Astrocyte (in vitro differentiated cells and primary cell): ENCODE measurements at regions not wholly inside any gene's neighbourhood (a gene's known extent, or its start where the extent isn't known, plus 50 kb on each side); places are given as distances from the start of the nearest gene placed in this dataset.

ENCODE experiments used
- DNase-seq: peaks from one replicate; pipeline ENCODE4 v3.0.0-alpha.2; 2010; ENCODE audit warnings: low read depth
- FAIRE-seq: peaks from 2 replicates; lab custom pipeline; 2011; peaks lifted over from hg19 to GRCh38; lab: Jason Lieb, UNC
- H2AFZ ChIP-seq: 2 replicates; pipeline ENCODE4 v1.6.0; 2012; ENCODE audit warnings: low read depth, low read length, inconsistent platforms
- H3K27ac ChIP-seq: 2 replicates; pipeline ENCODE4 v1.5.1; 2011; ENCODE audit warnings: low read depth, low read length, inconsistent platforms
- H3K27me3 ChIP-seq: 2 replicates; pipeline ENCODE4 v1.6.0; 2011; ENCODE audit warnings: low read length, inconsistent platforms; ENCODE audit not compliant: insufficient read depth
- H3K36me3 ChIP-seq: 2 replicates; pipeline ENCODE4 v1.5.1; 2011; ENCODE audit warnings: low read length, inconsistent platforms; ENCODE audit not compliant: insufficient read depth
- H3K4me1 ChIP-seq: 2 replicates; pipeline ENCODE4 v1.5.1; 2011; ENCODE audit warnings: low read length, inconsistent platforms; ENCODE audit not compliant: insufficient read depth
- H3K4me2 ChIP-seq: 2 replicates; pipeline ENCODE4 v1.6.0; 2012; ENCODE audit warnings: low read length, inconsistent platforms
- H3K4me3 ChIP-seq: 2 replicates; pipeline ENCODE4 v1.5.1; 2011; ENCODE audit warnings: low read depth, mild to moderate bottlenecking, low read length, inconsistent platforms; ENCODE audit not compliant: insufficient read depth
- H3K79me2 ChIP-seq: 2 replicates; pipeline ENCODE4 v1.6.0; 2012; ENCODE audit warnings: mild to moderate bottlenecking, low read length, inconsistent platforms; ENCODE audit not compliant: insufficient read depth
- H3K9ac ChIP-seq: 2 replicates; pipeline ENCODE4 v1.6.0; 2012; ENCODE audit warnings: mild to moderate bottlenecking, low read length, inconsistent platforms
- H3K9me3 ChIP-seq: 2 replicates; pipeline ENCODE4 v1.5.1; 2012; ENCODE audit warnings: low read depth, mild to moderate bottlenecking, low read length, inconsistent platforms; ENCODE audit not compliant: insufficient read depth
- H4K20me1 ChIP-seq: 2 replicates; pipeline ENCODE4 v1.6.0; 2012; ENCODE audit warnings: low read length, inconsistent platforms; ENCODE audit not compliant: insufficient read depth
- H3K27ac Mint-ChIP-seq: one replicate; pipeline ENCODE4 v1.8.0; 2021; ENCODE audit warnings: mild to moderate bottlenecking, mixed read lengths; ENCODE audit not compliant: unreplicated experiment
- H3K27me3 Mint-ChIP-seq: one replicate; pipeline ENCODE4 v1.8.0; 2021; ENCODE audit warnings: low read depth, mixed read lengths; ENCODE audit not compliant: unreplicated experiment
- H3K36me3 Mint-ChIP-seq: one replicate; pipeline ENCODE4 v1.8.0; 2021; ENCODE audit warnings: low read depth, mixed read lengths; ENCODE audit not compliant: unreplicated experiment
- H3K4me1 Mint-ChIP-seq: one replicate; pipeline ENCODE4 v1.8.0; 2021; ENCODE audit warnings: low read depth, mixed read lengths; ENCODE audit not compliant: unreplicated experiment
- H3K4me3 Mint-ChIP-seq: one replicate; pipeline ENCODE4 v1.8.0; 2021; ENCODE audit warnings: mild to moderate bottlenecking, moderate library complexity, mixed read lengths; ENCODE audit not compliant: unreplicated experiment
- H3K9me3 Mint-ChIP-seq: one replicate; pipeline ENCODE4 v1.8.0; 2021; ENCODE audit warnings: mild to moderate bottlenecking, mixed read lengths; ENCODE audit not compliant: unreplicated experiment
- CTCF ChIP-seq: IDR thresholded peaks from 2 replicates; pipeline ENCODE4 v1.5.1; 2011; ENCODE audit warnings: low read depth, mild to moderate bottlenecking, inconsistent platforms, low read length, moderate library complexity; ENCODE audit not compliant: insufficient read depth
- EZH2 ChIP-seq: IDR thresholded peaks from 2 replicates; pipeline ENCODE4 v1.6.1; 2012; ENCODE audit warnings: mild to moderate bottlenecking, low read length, inconsistent platforms; ENCODE audit not compliant: insufficient read depth

GRCh38 chr16:5449901-5450300 lies 352.3 kb upstream of the EEF2KMT start:
- Histone ChIP-seq H3K9me3 (no peaks in the 10 kb centered on the region), H3K79me2 (no peaks in the 10 kb centered on the region), H4K20me1 (no peaks in the 10 kb centered on the region), H3K27ac (no peak overlapping the region), H3K9ac (no peak overlapping the region), H3K27me3 (no peaks in the 10 kb centered on the region), H2AFZ (no peak overlapping the region), H3K4me1 (no peaks in the 10 kb centered on the region), H3K4me2 (no peak overlapping the region), H3K36me3 (no peaks in the 10 kb centered on the region), H3K4me3 (no peak overlapping the region)
- Mint-ChIP-seq H3K4me1 (no peaks in the 10 kb centered on the region), H3K9me3 (no peaks in the 10 kb centered on the region), H3K36me3 (no peaks in the 10 kb centered on the region), H3K27ac (no peak overlapping the region), H3K4me3 (no peak overlapping the region), H3K27me3 (peaks cover 58% of the 10 kb centered on the region)
- FAIRE-seq (no peak), DNase-seq (no peak)
- TF ChIP-seq CTCF, result no peak
- no peak for TF ChIP-seq EZH2

- Histone ChIP-seq H3K9ac (no peak overlapping the region), H3K27me3 (no peaks in the 10 kb centered on the region), H2AFZ (no peak overlapping the region), H3K4me2 (no peak overlapping the region), H3K36me3 (no peaks in the 10 kb centered on the region), H3K79me2 (no peaks in the 10 kb centered on the region), H3K4me1 (no peaks in the 10 kb centered on the region), H4K20me1 (no peaks in the 10 kb centered on the region), H3K27ac (no peak overlapping the region), H3K4me3 (no peak overlapping the region), H3K9me3 (no peaks in the 10 kb centered on the region)
- Mint-ChIP-seq H3K36me3 (no peaks in the 10 kb centered on the region), H3K4me3 (no peak overlapping the region), H3K9me3 (no peaks in the 10 kb centered on the region), H3K27ac (no peak overlapping the region), H3K27me3 (peaks cover 56% of the 10 kb centered on the region), H3K4me1 (no peaks in the 10 kb centered on the region)
- TF ChIP-seq CTCF (no peak), EZH2 (no peak)
- FAIRE-seq (no peak), DNase-seq (no peak)
Observed at GRCh38 chr16:5448798-5449197, 351.2 kb upstream of the EEF2KMT start.

- H3K27me3 Mint-ChIP-seq, result peaks cover 49% of the 10 kb centered on the region
- no peak overlapping the region for H3K4me3 Mint-ChIP-seq
- no peaks in the 10 kb centered on the region for H3K36me3 Mint-ChIP-seq
- Histone ChIP-seq H3K79me2 (no peaks in the 10 kb centered on the region), H2AFZ (no peak overlapping the region), H3K27ac (no peak overlapping the region), H3K27me3 (no peaks in the 10 kb centered on the region), H3K4me3 (no peak overlapping the region), H3K9ac (no peak overlapping the region), H3K4me1 (no peaks in the 10 kb centered on the region), H3K9me3 (peaks cover 3% of the 10 kb centered on the region), H3K4me2 (no peak overlapping the region), H4K20me1 (no peaks in the 10 kb centered on the region), H3K36me3 (no peaks in the 10 kb centered on the region)
- H3K4me1 Mint-ChIP-seq, result no peaks in the 10 kb centered on the region
- TF ChIP-seq CTCF (no peak), EZH2 (no peak)
- no peak overlapping the region for H3K27ac Mint-ChIP-seq
- no peaks in the 10 kb centered on the region for H3K9me3 Mint-ChIP-seq
- no peak for FAIRE-seq
- DNase-seq, result no peak
Observed at GRCh38 chr16:5447734-5448133, 350.1 kb upstream of the EEF2KMT start.
